HG03575 (cell line): ENCODE measurements at regions not wholly inside any gene's neighbourhood (a gene's known extent, or its start where the extent isn't known, plus 50 kb on each side); places are given as distances from the start of the nearest gene placed in this dataset.
A peak's percentile ranks its signal among the peaks of the same experiment; 100 is the strongest.
"Not testable (repeated sequence)": the region's sequence is repeated elsewhere in the genome, so short reads cannot be mapped to it uniquely, and the experiment has no call there.

Experiments
- ATAC-seq: cut with Tn5 transposase; IDR thresholded peaks from one replicate; pipeline ENCODE4 v1.9.1; 2021; ENCODE audit not compliant: unreplicated experiment, insufficient number of reproducible peaks, low FRiP score; ENCODE audit errors: extremely low read depth

DNA sequence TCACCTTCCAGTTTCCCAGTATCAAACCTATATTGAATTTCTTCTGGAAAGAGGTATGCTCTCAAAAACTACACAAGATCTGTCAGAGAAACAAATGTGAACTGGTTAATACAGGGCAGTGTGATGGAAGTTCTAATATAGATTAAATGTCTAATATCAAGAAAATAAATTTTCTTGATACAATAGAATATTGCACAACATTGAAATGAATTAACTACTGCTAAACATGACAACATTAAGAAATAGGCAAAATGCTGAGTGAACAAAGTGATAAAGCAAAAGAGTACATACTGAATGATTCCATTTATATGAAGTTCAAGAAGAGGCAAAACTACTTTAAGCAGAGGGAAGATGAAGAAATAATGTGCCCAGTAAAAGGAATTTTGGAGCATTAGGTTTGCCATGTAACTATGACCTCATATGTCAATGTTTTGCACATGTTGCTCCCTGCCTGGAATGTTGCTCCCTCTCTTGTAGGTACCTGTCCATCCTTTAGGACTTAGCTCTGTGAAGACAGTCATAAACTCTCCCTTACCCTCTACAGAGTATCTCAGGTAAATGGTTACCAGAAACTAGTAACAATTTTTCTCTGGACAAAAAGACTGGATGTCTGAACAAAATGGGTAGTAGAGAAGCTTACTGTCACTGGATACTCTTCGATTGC lies 339.0 kb downstream of the RAD51AP2 start:
- no peak for ATAC-seq

GRCh38 chr2:17177088-17177487 lies 341.2 kb downstream of the RAD51AP2 start:
- no peak for ATAC-seq

DNA sequence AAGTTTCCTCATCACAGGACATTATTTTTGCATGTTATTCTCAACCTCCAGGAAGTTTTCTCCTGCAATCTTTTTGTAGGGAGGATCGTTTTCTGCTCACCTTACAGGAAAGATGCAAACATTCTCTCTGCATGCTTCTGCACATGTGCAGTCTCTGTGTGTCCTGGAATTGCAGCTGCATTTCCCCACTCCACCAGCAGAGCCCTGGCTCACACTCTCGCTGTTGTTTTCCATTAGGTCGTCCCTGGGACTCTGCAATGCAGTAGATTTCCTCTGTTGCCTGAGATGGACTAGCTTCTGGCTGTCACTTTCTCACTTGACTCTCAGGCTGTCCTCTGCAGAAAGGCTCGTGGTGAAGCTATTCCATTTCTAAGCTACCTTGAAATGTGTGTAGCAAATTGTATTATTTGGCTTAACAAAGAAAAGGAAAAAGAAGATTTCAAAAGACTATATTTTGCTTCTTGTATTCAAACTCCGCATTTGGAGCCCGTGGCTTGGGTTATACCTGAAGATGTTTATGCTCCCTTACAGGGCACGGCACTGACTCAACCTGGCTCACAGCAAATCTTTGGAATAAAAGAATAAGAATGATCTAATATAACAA lies 346.7 kb downstream of the RAD51AP2 start:
- ATAC-seq = peak; percentile 71

- ATAC-seq = no peak
These were observed 351.7 kb downstream of the RAD51AP2 start for GRCh38 chr2:17166506-17166905.

GRCh38 chr2:17164550-17164949 lies 353.7 kb downstream of the RAD51AP2 start:
- no peak for ATAC-seq

GRCh38 chr2:17163638-17164037 lies 354.6 kb downstream of the RAD51AP2 start:
- ATAC-seq = no peak

DNA sequence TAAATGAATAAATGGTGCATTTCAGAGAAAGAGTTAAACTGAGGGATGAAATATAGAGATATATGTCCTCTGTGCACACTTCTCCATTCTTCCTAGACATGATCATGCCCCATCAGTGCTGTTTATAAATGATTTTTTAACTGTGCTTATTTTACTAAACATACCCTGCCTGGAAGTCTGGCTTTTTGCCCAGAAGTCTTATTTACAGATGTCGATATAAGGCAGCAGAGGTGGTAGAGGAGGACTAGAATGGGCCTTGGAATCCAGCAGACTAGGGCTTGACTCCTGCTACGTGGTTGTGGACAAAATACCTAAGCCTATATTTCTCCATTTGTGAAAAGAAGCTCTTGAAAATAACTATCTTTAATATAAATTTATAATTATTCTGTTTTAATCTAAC lies 355.5 kb downstream of the RAD51AP2 start:
- ATAC-seq = no peak

- ATAC-seq = no peak
These were observed 357.6 kb downstream of the RAD51AP2 start for GRCh38 chr2:17160594-17160993.

GRCh38 chr2:17156086-17156485 lies 362.2 kb downstream of the RAD51AP2 start:
- ATAC-seq = no peak

DNA sequence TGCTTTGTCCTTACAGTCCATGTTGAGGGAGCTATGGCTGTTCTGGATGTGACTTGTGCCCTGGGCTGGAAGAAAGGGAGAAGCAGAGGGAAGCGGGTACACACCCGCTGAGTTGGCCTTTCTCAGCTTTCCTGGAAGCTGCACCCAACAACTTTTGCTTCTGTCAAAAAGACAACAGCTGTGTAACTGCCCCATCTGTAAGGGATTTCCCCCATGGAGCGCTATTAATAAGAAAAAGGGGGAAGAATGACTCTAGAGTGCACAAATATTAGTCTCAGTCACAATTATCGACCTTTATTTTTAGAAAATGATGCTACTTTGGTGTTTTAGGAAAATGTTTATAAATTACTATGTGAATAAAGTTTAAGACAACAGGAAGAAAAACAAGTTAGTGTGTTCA lies 368.3 kb downstream of the RAD51AP2 start:
- no peak for ATAC-seq

- ATAC-seq = no peak
These were observed 369.7 kb downstream of the RAD51AP2 start for GRCh38 chr2:17148407-17149145.

DNA sequence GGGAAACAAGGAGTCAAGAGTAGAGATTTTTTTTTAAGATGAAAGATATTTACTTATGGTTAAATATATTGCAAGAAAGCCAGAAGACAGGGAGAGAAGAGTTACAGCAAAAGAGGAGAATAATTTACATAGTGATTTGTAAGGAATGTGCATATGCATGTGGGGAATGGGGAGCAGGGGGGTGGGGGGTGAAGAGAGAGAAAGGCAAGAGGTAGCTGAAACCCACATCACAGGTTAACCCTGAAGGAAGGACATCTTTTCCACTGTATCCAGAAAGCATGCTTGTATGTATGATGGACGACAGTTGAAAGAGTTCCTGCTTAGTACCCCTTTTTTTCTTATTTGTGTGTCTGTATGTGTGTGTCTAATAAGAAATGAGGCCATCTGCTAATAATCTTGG lies 371.9 kb downstream of the RAD51AP2 start:
- no peak for ATAC-seq

- ATAC-seq = no peak
These were observed 381.4 kb downstream of the RAD51AP2 start for GRCh38 chr2:17136877-17137276.

DNA sequence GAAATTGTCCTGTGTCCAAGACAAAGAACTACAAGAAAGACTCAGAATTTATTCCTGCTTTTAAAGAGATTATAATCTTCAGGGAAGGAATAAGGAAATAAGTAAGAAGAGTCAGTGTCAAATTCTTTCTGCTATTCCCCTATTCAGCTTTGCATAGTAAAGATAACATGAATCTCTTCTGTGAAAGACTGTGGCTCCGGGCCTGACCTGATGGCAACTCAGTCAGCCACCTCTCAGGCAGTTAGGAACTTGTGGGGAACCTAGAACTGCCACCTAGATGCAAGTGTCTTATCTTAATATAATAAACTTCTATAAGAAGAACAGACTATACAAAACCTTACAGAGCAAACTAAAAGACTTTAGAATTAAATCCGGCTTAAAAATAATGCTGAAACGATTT lies 382.0 kb downstream of the RAD51AP2 start:
- ATAC-seq = no peak

GRCh38 chr2:17135619-17136018 lies 382.6 kb downstream of the RAD51AP2 start:
- no peak for ATAC-seq

- no peak for ATAC-seq
These were observed 385.1 kb downstream of the RAD51AP2 start for GRCh38 chr2:17133052-17133671.

DNA sequence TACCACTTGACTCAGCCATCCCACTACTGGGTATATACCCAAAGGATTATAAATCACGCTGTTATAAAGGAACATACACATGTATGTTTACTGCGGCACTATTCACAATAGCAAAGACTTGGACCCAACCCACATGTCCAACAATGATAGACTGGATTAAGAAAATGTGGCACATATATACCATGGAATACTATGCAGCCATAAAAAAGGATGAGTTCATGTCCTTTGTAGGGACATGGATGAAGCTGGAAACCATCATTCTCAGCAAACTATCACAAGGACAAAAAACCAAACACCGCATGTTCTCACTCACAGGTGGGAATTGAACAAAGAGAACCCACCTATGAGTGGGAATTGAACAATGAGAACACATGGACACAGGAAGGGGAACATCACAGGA lies 387.6 kb downstream of the RAD51AP2 start:
- not testable (repeated sequence) for ATAC-seq

DNA sequence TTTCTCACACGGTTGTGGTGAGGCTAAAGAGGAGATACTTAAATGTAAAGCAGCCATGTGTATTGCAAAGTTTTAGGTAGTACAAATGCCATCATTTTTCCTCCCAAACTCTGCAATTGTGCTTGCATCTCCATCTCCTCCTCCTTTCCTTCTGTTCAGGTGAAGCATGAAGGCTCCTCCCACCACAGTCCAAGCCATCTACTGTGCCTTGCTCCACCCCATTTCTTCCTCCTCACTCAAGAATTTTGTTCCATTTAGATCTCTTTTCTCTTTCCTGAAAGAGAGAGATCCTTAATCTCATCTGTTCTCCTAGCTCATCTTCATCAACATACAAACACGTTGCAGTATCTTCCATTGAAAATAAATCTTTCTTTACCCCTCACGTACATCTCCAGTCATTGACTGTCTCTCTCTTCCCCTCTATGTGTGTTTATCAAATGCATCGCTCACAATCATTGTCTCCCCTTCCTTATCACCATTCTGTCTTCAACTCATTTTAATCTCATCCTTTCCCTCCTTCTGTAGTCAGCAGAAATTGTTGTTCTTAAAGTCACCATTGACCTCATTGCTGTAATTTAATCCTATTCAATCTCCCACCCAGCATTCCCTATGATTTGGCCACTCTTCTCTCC lies 392.1 kb downstream of the RAD51AP2 start:
- no peak for ATAC-seq

DNA sequence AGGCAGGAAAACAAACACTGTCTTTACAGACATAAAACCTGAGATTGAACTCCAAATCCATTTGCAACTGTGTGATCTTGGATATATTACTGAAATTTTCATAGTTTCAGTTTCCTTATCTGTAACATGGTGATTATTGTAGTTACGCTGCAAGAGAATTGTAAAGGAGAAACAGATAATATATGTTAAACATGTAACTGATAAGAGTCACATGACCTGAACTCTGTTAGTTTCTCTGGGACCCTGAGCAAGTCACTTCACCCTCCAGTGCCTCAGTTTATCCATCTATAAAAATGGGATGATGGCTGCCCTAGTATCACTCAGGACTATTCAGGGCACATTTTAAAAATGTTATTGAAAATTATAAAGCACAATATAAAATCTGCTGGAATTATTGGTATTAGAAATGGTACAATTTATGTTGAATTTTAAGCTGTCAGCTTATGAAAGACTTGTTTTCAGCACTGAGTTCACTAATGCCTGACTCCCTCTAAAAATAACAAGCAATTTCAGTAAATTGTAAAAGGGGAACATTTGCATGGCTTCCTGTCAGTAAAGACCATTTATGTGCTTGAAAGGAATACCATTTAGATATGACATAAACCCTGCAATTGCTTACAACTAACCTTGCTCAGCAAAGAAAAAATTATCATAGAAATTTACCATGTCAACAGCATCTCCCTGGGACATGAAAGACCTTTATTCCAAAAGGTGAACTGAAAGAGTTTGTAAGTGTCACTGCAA lies 393.5 kb downstream of the RAD51AP2 start:
- no peak for ATAC-seq
